Epithelial cell of proximal tubule (primary cell): ENCODE measurements at regions not wholly inside any gene's neighbourhood (a gene's known extent, or its start where the extent isn't known, plus 50 kb on each side); places are given as distances from the start of the nearest gene placed in this dataset.
"Not testable (repeated sequence)": the region's sequence is repeated elsewhere in the genome, so short reads cannot be mapped to it uniquely, and the experiment has no call there.

Source experiments
- DNase-seq: peaks from one replicate; pipeline ENCODE4 v3.0.0-alpha.2; 2011; ENCODE audit warnings: low read depth
- H3K4me3 ChIP-seq: 2 replicates; pipeline ENCODE4 v1.5.1; 2011; ENCODE audit warnings: low read depth, mild to moderate bottlenecking, low read length
- TF ChIP-seq, protein P1 (sequence below): conservative IDR thresholded peaks from 2 replicates; pipeline ENCODE4 v1.5.1; 2012; ENCODE audit warnings: low read depth, mild to moderate bottlenecking, low read length

GRCh38 chr5:135171336-135171735, 137.3 kb upstream of the PITX1 start:
- TF ChIP-seq, protein P1, sequence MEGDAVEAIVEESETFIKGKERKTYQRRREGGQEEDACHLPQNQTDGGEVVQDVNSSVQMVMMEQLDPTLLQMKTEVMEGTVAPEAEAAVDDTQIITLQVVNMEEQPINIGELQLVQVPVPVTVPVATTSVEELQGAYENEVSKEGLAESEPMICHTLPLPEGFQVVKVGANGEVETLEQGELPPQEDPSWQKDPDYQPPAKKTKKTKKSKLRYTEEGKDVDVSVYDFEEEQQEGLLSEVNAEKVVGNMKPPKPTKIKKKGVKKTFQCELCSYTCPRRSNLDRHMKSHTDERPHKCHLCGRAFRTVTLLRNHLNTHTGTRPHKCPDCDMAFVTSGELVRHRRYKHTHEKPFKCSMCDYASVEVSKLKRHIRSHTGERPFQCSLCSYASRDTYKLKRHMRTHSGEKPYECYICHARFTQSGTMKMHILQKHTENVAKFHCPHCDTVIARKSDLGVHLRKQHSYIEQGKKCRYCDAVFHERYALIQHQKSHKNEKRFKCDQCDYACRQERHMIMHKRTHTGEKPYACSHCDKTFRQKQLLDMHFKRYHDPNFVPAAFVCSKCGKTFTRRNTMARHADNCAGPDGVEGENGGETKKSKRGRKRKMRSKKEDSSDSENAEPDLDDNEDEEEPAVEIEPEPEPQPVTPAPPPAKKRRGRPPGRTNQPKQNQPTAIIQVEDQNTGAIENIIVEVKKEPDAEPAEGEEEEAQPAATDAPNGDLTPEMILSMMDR = no peak
- no peak for DNase-seq
- no peak overlapping the region for H3K4me3 ChIP-seq

- no peak for DNase-seq
- TF ChIP-seq, protein P1 = no peak
- no peak overlapping the region for H3K4me3 ChIP-seq
Observed at GRCh38 chr5:135170500-135170899, 136.5 kb upstream of the PITX1 start.

DNA sequence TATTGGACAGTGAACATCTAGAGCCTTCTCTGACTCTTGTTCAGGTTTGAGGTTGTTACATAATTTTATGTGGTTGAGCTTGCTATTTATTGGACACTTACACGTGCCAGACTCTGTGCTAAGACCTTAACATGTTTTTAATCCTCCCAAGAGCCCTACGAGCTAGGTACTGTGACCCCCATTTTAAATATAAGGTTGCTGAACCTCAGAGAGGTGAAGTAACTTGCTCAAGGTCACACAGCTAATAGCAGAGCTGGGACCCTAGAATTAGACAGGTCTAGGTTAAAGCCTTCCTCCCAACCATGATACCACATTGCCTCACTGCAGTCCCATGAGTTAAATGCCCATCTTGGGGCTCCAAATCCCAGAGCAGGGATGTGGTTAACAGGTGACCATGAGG, 135.7 kb upstream of the PITX1 start:
- DNase-seq = no peak
- TF ChIP-seq, protein P1 = no peak
- no peak overlapping the region for H3K4me3 ChIP-seq

DNA sequence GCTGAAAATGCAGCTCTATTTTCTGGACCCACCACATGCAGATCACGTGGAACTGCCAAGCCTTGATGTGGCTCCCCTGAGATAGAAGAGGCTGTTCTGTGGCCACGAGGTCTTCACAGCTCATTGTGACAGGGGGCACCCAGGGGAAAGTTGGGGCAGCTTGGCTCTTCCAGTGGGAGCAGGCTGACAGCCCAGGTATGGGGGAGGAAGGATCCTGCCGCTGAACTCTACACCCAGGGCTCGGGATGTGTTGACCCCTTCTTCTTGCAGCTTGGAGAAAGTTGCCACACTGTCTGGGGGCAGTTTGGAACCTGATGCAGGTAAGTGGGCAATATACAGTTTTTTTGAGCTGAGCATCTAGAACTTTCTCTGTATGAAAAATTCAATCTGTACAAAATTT, 133.6 kb upstream of the PITX1 start:
- no peak overlapping the region for H3K4me3 ChIP-seq
- TF ChIP-seq, protein P1 = no peak

GRCh38 chr5:135164873-135165614, 131.0 kb upstream of the PITX1 start:
- not testable (repeated sequence) for DNase-seq, H3K4me3 ChIP-seq

More for the DNA sequence above, 133.6 kb upstream of the PITX1 start:
- no peak for DNase-seq

GRCh38 chr5:135163964-135164363, 129.9 kb upstream of the PITX1 start:
- no peak for DNase-seq
- no peak overlapping the region for H3K4me3 ChIP-seq
- TF ChIP-seq, protein P1 = no peak

GRCh38 chr5:135163391-135163790, 129.4 kb upstream of the PITX1 start:
- H3K4me3 ChIP-seq = no peak overlapping the region
- TF ChIP-seq, protein P1 = no peak
- no peak for DNase-seq
